Type B pancreatic cell (in vitro differentiated cells): ENCODE measurements at regions not wholly inside any gene's neighbourhood (a gene's known extent, or its start where the extent isn't known, plus 50 kb on each side); places are given as distances from the start of the nearest gene placed in this dataset.

Experiments used
- DNase-seq: peaks from one replicate; pipeline ENCODE4 v3.0.0; 2021; ENCODE audit warnings: mixed read lengths; ENCODE audit not compliant: unreplicated experiment; ENCODE audit errors: extremely low spot score
- H3K27ac Mint-ChIP-seq: 2 replicates; pipeline ENCODE4 v1.8.0; 2021; ENCODE audit warnings: mild to moderate bottlenecking, mixed read lengths
- H3K27me3 Mint-ChIP-seq: 2 replicates; pipeline ENCODE4 v1.8.0; 2021; ENCODE audit warnings: mixed read lengths
- H3K36me3 Mint-ChIP-seq: 2 replicates; pipeline ENCODE4 v1.8.0; 2021; ENCODE audit warnings: mixed read lengths
- H3K4me1 Mint-ChIP-seq: one replicate; pipeline ENCODE4 v1.8.0; 2021; ENCODE audit warnings: mixed read lengths; ENCODE audit not compliant: unreplicated experiment
- H3K4me3 Mint-ChIP-seq: 2 replicates; pipeline ENCODE4 v1.8.0; 2021; ENCODE audit warnings: mild to moderate bottlenecking, mixed read lengths
- H3K9me3 Mint-ChIP-seq: 2 replicates; pipeline ENCODE4 v1.8.0; 2021; ENCODE audit warnings: mixed read lengths
- CTCF ChIP-seq: fragments of 200-600 bp; sonication (generic); conservative IDR thresholded peaks from 2 replicates; pipeline ENCODE4 v1.5.0; 2021; ENCODE audit warnings: antibody characterized with exemption, mild to moderate bottlenecking

GRCh38 chr4:22999419-22999818 is 306.7 kb downstream of the GBA3 start:
- TF ChIP-seq CTCF = no peak
- H3K27me3 Mint-ChIP-seq = no peaks in the 10 kb centered on the region
- no peak overlapping the region for H3K4me3 Mint-ChIP-seq
- H3K4me1 Mint-ChIP-seq = no peaks in the 10 kb centered on the region
- H3K36me3 Mint-ChIP-seq = no peaks in the 10 kb centered on the region
- no peaks in the 10 kb centered on the region for H3K9me3 Mint-ChIP-seq
- no peak overlapping the region for H3K27ac Mint-ChIP-seq
- DNase-seq = no peak

DNA sequence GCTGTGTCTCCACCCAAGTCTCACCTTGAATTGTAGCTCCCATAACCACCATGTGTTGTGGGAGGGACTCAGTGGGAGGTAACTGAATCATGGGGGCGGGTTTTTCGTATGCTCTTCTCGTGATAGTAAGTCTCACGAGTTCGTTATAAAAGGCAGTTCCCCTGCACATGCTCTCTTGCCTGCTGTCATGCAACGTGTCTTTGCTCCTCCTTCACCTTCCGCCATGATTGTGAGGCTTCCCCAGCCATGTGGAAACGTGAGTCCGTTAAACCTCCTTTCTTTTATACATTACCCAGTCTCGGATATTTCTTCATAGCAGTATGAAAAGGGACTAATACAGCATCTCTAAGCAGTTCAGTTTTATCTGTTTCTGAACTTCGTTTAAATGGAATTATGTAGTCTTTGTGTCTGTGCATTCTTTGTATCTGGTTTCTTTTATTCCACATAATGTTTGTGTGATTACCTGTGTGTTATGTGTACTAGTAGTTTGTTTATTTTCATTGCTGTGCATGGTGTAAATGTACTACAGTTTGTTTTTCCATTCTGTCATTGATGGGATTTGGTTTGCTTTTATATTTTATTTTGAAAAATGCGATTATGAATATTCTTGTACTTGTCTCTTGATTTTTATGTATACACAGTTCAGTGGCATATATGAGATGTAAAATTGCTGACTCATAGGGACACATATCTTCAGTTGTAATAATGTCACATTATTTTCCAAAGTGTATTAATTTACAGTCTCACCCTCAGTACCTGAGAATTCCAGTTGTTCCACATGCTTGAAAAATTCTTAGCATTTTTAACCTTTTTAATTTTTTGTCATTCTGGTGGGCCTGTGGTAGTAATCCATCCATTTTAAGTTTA is 304.9 kb downstream of the GBA3 start:
- no peaks in the 10 kb centered on the region for H3K27me3 Mint-ChIP-seq
- H3K9me3 Mint-ChIP-seq = no peaks in the 10 kb centered on the region
- no peak overlapping the region for H3K27ac Mint-ChIP-seq
- no peak for DNase-seq
- H3K36me3 Mint-ChIP-seq = no peaks in the 10 kb centered on the region
- H3K4me3 Mint-ChIP-seq = no peak overlapping the region
- no peaks in the 10 kb centered on the region for H3K4me1 Mint-ChIP-seq
- no peak for TF ChIP-seq CTCF

DNA sequence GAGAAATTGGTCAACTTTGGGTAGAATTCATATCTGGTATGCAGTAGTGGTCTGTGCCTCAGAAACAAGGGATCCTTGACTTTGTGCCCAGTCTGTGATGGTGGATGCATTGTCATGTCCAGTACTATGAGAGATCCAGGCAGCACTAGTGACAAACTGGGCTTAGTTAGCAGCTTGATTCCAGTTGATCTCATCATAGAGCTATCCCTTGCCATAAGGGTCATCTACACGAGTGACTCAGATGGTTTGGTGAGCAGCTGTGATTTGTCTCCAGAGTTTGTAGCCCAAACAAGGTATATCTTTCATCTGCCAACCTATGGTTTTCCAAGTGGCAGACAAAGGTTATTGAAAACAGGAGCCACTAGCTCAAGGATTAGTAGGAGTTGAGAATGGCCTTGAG is 298.8 kb downstream of the GBA3 start:
- Mint-ChIP-seq H3K27ac (no peak overlapping the region), H3K36me3 (no peaks in the 10 kb centered on the region), H3K4me3 (no peak overlapping the region), H3K9me3 (no peaks in the 10 kb centered on the region), H3K4me1 (no peaks in the 10 kb centered on the region), H3K27me3 (no peaks in the 10 kb centered on the region)
- no peak for TF ChIP-seq CTCF
- no peak for DNase-seq

DNA sequence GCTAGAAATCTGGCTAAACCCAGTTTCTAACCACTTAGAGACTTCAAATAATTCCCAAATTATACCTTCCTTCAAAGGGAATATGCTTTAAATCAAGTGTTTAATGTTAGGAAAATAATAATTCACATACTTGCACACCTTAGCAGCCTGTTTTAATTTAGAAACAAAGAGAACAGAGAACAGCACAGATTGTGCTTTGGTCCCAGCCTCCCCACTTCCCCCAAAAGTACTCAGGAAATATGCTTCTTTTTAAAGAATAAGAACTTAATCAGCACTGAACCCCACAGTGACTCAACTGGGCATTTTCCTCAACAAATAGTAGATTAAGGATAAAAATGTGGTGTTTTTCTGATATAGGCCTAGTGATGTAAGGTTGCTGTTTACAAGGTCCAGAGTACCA is 295.8 kb downstream of the GBA3 start:
- Mint-ChIP-seq H3K4me3 (no peak overlapping the region), H3K36me3 (no peaks in the 10 kb centered on the region), H3K27ac (no peak overlapping the region), H3K9me3 (no peaks in the 10 kb centered on the region), H3K27me3 (no peaks in the 10 kb centered on the region), H3K4me1 (no peaks in the 10 kb centered on the region)
- TF ChIP-seq CTCF = no peak
- DNase-seq = no peak

DNA sequence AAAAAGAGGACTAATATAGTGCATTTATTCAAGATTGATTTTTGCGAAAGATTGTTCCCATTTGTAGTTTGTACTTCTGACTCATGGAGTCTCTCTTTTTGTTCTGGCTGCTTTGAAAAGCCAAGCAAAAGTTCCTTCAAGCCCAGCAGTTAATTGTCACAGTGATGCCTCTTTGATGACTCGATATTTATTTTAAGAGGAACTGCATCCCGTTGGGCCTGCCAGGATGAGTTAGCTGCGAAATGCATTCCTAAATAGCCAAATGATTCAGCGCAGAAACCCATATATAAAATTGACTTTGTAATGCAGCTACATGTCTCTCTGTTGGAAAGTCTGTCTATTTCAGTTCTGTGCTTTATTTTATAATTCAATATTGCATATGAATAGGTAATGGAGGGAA is 295.1 kb downstream of the GBA3 start:
- Mint-ChIP-seq H3K27ac (no peak overlapping the region), H3K4me1 (no peaks in the 10 kb centered on the region), H3K9me3 (no peaks in the 10 kb centered on the region), H3K36me3 (no peaks in the 10 kb centered on the region), H3K27me3 (no peaks in the 10 kb centered on the region), H3K4me3 (no peak overlapping the region)
- DNase-seq = no peak
- TF ChIP-seq CTCF = no peak

DNA sequence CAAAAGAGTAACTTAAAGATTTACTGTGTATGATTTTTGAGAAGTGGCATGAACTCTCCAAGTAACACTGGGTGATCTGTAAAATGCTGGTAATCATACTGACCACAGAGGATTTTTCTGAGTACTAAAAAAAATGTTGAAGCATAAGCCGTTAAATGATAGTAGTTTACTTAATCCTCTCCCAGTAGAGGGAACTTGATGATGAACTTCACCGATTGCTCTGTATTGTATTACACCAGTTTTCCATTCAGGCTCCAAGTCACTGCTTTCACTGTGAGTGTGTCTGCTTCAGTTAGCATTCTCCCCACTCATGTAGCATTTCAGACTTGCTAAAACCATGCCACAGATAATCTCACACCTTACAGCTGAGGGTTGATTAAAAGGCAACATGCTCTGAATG is 294.1 kb downstream of the GBA3 start:
- no peak for TF ChIP-seq CTCF
- Mint-ChIP-seq H3K9me3 (no peaks in the 10 kb centered on the region), H3K36me3 (no peaks in the 10 kb centered on the region), H3K4me1 (no peaks in the 10 kb centered on the region), H3K27ac (no peak overlapping the region), H3K27me3 (no peaks in the 10 kb centered on the region), H3K4me3 (no peak overlapping the region)
- DNase-seq = no peak
